ENCODE measurements at regions not wholly inside any gene's neighbourhood (a gene's known extent, or its start where the extent isn't known, plus 50 kb on each side); places are given as distances from the start of the nearest gene placed in this dataset.

DNA sequence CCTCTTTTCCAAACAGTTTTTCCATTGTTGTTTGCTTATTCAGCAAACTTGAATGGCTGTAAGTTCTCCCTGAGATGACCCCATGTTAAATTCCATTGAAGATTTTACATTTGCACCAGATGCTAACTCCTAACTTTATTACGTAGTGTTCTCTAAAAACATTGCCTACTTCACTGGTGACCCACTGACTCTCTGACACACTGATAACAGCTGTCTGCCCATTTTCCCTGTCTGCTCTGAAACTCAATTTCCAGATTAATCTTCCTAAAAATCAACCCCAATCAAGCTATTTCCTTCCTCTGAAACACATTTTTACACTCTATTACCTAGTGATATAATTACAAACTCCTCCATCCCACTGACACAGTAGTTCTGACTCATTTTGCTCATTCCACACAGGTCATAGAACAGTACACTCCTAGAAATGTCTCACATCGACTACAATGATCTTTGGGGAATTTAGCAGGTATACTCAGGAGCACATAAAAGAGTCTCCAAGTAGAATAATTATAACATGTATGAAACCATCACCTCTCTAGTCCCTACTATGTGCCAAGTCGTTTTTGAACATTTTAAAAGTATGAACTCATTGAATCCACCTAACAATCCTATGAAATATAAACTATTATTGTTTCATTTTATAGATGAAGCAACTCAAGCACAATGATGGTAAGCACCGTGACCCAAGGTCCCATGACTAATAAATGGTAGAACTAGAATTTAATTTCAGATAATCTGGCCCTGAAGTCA is 210.9 kb downstream of the SLIT2 start:
- no peak for DNase-seq

DNA sequence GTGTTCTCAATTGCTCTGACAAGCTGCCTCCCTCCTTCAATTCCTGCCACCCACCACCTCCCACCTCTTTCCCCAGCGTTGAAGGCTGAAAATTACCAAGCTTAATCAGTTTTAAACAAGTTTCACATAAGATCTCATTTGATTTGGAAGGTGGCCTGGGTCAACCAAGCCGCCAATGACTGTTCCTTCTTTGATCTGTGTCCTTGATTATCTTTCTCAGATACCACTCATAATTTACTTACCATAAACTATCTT is 211.4 kb downstream of the SLIT2 start:
- DNase-seq, result no peak

DNA sequence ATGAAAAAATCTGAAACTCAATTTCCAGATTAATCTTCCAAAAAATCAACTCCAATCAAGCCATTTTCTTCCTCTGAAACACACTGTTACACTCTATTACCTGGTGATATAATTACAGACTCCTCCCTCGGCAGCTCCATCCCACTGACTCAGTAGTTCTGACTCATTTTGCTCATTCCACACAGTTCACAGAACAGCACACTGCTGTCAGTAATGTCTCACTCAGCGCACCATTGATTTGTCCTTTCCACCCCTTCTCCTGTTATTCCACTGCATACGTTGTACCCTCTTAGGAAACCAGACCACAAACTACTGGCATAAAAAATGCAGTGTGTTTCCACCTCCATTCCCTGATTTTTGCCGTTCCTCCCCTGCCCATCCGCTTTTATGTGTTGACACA is 212.7 kb downstream of the SLIT2 start:
- DNase-seq, result no peak

DNA sequence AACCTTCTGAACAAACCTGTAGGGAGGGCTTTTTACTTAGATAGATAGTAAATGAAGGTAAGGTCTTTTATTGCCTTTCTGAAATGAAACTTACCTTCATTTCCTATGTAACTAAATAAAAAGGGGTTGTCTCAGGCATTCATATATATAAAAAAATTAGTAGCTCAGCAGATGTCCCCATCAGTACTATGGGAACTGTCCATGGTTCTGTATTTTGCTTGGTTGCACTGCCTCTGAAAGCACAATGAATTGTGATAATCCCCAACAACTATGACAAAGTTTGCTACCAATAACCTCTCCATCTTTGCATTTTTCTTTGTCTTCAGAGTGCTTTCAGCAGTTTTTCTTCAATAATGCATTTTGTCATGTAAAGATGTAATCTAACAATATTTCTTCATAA is 222.4 kb downstream of the SLIT2 start:
- DNase-seq, result no peak

DNA sequence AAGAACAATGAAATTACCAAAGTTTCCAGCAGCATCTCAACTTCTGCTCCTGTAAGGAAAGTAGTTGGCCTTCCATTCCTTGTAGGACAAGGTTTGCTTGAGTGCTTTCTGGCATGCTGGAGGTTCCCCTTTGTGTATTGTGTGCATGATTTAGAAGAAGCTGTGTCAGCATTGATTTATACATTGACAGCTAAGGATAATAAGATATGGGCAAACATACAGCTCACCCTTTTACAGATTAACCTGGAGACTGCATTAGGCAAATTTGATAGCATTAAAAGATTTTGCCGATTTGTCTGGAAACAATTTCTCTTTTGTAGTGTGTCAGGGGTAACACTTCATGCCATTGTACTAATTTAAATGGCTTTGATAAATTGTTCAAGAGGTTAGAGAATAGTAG is 221.8 kb upstream of the PACRGL start:
- DNase-seq, result no peak

DNA sequence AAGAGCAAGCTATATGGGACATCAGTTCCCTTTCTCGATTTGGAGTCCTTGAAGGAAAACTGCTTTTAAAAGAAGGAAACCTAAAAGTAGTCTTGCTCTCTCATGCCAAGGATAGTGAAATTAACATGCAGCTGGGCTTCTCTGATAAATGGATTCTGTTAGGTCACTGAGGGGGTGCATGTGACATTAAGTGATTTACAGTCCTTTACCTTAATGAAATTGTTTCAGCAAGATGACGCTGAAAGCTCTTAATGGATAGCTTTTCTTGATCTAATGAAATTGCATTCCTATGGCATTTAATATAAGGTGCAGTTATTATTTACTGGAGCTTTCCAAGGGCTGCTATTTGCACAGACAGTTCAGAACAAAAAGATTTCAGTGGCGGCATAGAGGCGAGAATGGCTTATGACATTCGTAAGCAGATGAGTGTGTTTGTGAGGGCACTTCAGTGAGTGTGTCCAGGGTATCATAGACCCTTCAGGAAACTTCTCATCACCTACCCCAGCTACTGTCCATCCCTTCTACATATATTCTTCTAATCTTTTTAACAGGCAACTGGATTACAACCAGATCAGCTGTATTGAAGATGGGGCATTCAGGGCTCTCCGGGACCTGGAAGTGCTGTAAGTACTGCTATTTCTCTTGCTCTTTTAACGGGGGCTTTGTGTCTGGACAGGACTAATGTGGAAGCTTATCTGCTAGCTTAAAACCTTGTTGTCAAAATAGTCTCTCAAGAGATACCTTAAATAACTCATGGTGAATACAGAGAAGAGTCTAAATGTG is 219.9 kb upstream of the PACRGL start:
- DNase-seq, result no peak

DNA sequence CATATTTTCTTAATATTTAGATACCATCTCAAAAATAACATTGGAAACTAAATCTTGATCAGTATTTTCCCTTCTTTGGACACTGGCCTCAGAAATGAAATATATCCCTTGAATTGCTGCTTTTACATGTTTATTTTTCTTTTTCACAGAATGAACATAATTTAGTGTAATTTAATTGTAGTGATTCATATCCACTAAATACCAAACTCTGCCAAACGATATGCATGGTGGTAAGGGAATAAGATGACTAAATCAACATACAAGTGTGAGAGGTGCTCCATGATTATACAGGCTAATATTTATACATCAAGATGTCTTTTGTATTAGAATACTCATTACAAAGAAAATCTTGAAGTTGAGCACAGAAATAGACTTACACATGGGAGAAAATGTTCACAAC is 216.8 kb upstream of the PACRGL start:
- no peak for DNase-seq

DNA sequence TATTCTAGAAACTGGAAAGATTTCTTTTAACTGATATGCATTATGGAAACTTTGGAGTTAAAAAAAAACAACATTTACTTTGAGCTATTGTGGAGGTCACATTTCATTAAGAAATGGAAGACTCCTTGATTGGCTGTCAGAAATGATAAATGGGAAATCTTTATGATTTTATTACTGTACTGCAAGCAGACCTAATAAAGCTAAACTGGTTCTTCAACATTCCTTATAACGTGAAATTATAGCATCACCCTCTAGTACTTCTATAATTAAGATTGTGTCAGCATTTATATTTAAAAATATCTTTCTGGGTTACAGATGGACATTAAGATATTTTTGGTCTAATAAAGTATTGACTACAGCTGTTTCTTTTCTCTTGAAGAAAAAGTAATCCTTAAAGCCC is 213.8 kb upstream of the PACRGL start:
- DNase-seq, result peak; percentile 4

DNA sequence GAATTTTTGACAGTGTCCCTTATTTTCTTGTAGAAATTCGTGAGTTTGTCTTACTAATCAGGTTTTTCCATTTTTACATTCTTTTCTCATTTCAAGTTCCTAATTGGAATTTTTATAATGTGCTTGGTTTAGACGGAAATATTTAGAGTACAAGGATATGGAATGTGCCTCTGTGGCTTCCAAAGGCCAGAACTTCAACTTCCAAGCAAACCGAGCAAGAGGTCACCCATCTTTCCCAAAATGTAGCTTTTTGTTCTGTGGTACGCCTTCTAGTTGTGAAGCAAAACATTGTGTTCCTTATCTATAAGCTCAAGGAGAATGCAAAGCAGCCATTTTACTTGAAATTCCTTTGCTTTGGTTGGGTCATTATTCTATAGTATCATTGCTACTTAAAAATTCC is 212.8 kb upstream of the PACRGL start:
- no peak for DNase-seq

DNA sequence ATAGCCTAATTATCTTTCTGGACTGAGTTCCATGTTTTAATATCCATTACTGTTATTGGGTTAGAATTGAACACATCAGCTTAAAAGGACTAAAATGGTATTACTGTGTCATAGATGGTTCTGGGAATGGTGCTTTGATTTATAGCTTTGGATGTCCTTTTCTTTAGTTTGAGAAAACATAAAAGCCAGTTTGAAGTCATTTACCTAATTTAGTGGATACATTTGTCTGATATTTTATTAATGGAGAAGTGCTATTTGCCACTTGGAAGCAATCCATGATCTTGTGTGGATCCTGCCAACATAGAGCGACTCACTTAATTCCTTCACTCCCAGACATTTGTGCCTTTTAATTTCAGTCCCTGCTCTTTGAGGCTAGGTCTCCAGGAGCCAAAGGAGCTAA is 212.4 kb upstream of the PACRGL start:
- no peak for DNase-seq

DNA sequence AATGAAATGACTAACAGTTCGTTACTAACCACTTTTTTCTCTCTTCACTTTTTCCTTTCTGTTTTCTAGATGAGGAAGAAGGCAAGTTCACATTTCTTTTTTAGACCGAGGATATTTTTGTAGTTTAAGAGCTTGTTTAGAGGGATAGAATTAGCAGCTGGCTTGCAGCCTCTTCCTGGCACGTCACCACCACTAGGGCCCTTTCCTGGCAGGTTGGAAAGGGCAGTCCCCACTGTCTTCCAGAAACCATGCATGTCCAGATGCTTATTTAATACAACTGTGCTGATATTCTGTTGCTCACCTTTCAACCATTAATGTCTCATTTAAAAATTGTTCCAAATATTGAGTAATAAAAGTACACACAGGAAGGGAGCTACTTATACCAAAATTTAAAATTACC is 209.5 kb upstream of the PACRGL start:
- DNase-seq, result no peak

DNA sequence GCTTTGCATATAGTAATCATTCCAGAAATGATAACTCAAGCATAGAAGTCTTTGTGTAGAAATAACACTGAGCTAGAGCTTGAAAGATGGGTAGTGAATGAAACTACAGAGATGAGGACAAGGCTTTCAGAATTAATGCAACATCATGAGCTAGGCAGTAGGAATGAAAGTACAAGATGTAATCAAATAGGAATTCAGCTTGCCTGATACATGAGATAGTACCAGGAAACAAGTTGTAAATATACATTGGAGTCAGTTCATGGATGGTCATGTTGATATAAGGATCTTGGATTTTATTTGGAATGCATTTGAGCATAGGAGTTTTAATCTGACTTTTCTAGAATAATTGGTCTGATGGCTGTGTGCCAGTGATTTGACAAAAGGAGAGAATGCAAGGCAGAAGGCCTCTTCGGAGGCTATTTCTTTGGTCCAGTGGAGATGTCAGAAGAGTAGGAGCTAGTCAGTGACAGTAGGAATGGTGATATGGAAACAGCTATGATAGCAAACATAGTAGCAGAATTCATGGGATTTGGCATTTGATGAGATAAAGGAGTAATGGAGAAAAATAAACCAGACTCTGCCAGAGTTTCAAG is 206.4 kb upstream of the PACRGL start:
- no peak for DNase-seq

DNA sequence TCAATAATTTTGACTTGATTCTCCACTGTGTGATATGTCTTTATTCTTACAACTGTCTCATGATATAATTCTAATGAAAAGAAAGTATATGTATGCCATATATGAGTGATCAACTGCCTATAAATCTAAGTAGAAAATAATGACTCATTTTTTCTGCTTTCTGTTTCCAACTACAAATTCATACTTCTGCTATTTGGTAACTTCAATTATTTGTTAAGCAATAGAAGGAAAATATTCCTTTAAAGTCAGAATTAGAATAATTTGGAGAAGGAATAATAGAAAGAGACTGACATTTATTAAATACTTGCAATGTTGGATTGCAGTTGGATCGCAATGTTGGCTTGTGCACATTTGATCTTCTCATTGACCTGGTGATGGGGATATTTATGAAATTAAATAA is 204.2 kb upstream of the PACRGL start:
- no peak for DNase-seq

DNA sequence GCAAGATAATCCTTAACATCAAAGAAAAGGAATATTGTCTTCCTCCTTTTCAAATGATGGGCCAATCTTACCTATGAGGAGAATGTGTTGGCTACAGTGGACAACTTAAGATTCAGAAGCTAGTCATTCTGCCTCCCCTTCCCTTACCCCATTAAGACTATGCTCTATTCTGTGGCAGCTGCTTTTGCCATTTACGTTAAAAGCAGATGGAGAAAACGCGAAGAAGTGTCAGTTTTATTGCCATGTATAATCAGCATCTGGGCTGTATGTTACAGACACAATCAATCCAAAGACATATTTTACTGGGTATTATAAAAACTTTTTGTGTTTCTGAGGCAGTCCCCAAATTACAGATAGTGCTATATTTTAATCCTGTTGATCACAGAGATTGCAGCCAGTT is 196.1 kb upstream of the PACRGL start:
- DNase-seq, result no peak

DNA sequence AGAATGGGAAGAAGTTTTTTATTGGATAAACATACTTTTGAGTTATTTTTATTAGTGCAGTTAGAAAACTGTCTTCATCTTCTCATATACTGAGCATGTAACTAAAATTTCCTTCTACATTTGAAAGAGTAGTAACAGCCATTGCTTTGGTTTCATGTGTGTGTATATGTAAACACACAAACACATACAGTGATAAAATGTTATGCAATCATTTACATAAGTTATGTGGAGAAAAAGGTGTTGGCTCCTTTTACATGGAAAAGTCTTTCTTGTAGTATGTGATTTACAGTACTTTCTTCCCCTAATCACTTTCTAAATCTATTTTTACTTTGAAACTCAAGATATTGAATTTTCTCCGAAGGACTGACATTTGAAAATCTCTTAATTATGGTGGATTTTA is 194.3 kb upstream of the PACRGL start:
- DNase-seq, result no peak

DNA sequence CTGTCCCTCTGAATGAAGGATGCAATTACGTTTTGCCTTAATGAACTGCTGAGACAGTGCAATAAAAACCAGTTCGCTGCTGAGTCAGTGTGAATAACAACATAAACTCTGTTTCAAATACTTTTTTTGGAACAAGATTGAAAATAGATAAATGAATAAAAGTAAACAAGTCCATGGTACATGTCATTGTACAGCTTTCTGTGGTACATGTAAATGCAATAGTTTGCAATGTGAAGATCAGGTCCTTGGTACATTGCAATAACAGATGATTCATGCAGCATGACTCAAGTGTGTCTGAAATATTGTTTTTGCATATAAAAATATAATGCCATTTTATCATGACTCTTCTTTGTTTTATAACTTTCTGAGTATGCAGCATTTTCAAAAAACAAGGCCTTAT is 193.4 kb upstream of the PACRGL start:
- no peak for DNase-seq

DNA sequence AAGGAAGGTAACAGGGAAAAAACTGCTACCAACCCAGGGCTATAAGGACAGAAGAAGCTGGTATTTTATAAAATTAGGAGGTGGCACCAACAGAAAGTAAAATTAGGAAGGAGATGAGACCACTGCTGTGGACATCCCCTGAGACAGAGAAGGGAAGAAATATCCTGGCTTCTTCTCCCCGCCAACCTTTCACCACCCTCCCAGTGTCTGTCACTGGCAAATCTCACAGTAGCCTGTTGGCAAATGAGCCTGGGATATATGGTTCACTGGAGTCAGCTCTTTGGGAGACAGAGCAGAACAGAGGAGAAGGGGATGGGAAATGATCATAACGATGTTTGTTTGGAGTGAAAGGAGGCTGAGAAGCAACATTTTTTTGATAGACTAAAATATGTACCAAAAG is 190.9 kb upstream of the PACRGL start:
- DNase-seq, result no peak

DNA sequence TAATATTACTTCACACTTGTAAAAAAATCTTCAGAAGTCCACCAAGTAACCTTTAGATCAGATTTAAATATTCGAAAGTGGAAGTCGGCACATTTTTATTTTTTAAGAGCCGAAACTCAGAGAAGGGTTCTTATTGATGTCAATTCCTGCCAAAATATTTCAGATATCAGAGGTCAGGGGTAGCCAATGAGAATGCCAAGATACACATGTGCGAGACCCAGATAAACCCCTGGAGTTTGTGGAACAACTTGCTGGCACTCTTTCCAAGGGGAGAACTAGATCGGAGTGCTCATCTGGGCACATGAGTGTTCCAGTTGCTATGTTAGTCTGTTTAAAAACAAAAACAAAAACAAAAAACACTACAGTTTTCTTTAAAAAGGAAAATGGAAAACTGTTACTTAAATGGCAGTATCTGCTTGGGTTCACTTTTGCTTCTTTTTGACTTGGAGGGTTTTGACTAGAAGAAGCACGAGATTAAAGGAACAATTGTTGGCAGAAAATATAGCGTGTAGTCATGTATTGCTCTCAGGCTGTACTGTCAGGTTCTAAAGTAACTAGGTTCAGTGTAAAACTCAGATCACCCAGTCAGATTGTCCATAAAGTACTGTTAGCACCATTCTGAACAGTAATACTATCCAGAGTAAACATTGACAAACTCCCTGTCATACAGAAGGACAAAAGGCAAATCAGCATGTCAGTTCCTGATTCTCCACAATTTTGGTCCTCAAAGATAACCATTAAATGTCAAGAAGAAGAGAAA is 188.0 kb upstream of the PACRGL start:
- DNase-seq, result no peak

DNA sequence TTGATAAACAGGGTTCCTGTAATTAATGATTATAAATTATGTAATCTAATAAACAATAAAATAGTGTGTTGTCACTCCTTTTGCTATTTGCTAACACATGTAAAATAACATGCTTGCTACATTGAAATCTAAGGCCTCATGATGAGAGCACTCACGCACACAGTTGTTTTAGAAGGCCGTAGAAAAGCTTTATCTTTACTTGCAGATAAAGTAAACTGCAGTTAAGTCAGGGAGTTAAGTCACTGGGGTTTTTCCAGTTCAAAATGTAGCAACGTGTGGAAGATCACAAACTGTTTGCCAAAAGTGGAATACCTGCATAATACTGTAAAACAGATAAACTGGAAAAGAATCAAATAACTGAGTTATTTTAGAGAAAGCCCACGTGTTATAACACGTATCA is 187.3 kb upstream of the PACRGL start:
- no peak for DNase-seq

DNA sequence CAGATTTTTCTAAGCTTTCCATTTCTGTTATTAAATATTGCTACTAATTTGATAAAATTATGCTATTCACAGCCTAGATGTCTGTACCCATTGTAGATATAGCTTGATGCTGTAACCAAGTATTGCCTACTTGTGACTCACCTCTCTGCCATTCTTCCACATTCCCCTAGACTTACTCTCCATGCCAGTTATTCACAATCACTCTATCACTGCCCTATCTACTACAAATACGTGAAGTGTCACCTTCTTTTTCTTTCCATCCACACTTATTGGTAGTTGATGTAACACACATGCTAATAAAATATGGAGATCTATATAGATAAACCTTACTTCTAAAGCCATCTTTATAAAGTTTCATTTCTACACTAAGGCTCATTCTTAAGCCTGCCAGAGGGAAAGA is 179.4 kb upstream of the PACRGL start:
- DNase-seq, result no peak

DNA sequence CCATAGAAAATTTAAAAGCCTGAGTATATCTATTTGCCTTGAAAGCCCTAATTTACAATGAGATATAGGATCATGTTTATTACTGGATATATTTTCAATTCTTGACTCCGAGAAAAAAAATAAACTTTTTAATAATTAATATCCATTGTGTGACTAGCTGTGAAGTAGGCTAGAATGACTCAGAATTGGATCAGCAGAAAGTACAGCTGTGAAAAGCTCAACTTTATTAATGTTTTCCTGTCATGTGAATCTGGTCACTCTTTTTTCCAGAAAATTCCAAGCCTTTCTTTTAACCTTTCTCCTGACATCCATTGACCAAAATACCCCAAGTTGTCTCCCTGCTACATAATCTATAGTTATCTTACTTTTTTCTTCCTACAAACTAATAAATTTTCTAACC is 171.8 kb upstream of the PACRGL start:
- no peak for DNase-seq

DNA sequence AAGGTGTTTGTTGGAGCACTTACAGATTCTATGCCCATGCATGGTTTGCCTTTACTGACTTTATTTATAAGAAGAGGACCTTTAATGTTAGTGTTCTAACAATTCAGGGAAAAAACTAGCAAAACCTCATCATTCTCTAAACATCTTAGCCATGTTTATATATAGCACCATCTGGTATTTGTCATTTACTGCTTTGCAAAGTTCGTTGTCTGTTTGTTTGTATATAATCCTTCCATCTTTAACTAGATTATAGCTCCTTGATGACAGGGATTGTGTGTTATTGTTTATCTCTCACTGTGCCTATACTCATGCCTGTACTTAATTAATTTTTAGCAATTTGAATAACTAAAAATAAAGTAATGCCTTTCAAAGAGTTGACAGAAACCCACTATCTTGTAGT is 170.6 kb upstream of the PACRGL start:
- DNase-seq, result no peak

DNA sequence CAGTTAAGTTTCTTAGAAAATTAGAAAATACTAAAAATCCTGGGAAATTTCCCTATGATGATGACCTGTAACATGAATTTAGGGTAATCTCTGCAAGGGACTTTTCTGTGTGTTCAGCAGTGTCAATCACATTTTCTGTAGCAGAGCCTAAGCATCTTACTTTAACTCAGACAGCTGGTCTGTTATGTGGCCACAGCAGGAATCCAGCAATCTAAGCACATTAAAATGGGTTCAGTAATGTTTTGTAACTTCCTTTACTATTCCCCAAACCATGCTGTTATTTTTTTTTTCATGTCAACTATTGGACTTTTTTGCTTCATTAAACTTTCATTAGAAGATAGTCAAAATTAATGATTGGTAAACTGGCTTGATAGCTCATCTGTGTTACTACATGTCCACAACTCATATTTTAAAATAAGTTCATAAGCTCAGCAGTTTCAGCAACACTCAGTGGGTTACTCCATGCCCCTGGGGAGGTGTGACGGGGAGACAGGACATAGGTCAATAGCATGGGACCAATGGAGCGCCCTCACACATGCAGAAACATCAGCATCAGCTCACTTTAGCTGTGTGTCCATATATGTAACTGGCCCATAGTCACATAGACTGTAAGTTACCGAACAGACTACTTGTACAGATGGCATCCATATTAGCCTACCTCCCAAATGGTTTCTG is 168.0 kb upstream of the PACRGL start:
- DNase-seq, result no peak

Data from DMS79 treated with DMSO at 0.1 percent for 48 hours (cell line).